ENCODE measurements at regions not wholly inside any gene's neighbourhood (a gene's known extent, or its start where the extent isn't known, plus 50 kb on each side); places are given as distances from the start of the nearest gene placed in this dataset.

DNA sequence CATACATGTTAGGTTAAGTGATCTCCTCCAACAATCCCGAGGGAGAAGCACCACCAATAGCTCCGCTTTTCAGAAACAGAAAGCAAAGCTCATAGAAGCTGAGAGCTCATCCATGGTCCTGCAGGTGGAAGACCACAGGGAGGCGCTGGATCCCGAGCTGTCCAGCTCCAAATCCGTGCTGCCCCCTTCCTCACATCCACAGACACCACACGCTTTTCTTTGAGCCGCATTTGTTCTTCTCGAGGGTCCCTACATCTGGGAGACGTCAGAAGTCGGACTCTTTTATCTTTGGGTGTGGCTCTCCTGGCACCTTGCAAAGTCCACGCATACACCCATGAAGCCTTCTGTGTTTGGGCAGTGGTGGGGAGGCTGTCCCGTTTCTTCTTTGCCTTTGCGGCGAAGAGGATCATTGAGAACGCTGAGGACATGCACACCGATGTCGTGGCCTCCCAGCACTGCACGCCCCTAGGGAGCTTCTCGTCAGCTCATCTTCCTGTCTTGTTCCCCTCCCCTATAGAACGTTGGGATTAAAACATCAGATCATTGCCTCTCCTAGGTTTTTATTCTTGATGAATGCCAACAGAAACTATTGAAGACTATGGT is 184.8 kb downstream of the TEX29 start:
- TF ChIP-seq, protein P1, sequence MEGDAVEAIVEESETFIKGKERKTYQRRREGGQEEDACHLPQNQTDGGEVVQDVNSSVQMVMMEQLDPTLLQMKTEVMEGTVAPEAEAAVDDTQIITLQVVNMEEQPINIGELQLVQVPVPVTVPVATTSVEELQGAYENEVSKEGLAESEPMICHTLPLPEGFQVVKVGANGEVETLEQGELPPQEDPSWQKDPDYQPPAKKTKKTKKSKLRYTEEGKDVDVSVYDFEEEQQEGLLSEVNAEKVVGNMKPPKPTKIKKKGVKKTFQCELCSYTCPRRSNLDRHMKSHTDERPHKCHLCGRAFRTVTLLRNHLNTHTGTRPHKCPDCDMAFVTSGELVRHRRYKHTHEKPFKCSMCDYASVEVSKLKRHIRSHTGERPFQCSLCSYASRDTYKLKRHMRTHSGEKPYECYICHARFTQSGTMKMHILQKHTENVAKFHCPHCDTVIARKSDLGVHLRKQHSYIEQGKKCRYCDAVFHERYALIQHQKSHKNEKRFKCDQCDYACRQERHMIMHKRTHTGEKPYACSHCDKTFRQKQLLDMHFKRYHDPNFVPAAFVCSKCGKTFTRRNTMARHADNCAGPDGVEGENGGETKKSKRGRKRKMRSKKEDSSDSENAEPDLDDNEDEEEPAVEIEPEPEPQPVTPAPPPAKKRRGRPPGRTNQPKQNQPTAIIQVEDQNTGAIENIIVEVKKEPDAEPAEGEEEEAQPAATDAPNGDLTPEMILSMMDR (conservative IDR thresholded peaks at IDR 0.05; ENCODE audit: low read depth in 2 of 2) = peak; percentile 81 to 96
- no peak for TF ChIP-seq JUNB (IDR thresholded peaks at IDR 0.05; ENCODE audit: unreplicated experiment)
- TF ChIP-seq, protein P2, sequence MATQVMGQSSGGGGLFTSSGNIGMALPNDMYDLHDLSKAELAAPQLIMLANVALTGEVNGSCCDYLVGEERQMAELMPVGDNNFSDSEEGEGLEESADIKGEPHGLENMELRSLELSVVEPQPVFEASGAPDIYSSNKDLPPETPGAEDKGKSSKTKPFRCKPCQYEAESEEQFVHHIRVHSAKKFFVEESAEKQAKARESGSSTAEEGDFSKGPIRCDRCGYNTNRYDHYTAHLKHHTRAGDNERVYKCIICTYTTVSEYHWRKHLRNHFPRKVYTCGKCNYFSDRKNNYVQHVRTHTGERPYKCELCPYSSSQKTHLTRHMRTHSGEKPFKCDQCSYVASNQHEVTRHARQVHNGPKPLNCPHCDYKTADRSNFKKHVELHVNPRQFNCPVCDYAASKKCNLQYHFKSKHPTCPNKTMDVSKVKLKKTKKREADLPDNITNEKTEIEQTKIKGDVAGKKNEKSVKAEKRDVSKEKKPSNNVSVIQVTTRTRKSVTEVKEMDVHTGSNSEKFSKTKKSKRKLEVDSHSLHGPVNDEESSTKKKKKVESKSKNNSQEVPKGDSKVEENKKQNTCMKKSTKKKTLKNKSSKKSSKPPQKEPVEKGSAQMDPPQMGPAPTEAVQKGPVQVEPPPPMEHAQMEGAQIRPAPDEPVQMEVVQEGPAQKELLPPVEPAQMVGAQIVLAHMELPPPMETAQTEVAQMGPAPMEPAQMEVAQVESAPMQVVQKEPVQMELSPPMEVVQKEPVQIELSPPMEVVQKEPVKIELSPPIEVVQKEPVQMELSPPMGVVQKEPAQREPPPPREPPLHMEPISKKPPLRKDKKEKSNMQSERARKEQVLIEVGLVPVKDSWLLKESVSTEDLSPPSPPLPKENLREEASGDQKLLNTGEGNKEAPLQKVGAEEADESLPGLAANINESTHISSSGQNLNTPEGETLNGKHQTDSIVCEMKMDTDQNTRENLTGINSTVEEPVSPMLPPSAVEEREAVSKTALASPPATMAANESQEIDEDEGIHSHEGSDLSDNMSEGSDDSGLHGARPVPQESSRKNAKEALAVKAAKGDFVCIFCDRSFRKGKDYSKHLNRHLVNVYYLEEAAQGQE (IDR thresholded peaks at IDR 0.05; ENCODE audit: unreplicated experiment) = no peak

Data from GM23338 (cell line).